ENCODE measurements at regions not wholly inside any gene's neighbourhood (a gene's known extent, or its start where the extent isn't known, plus 50 kb on each side); places are given as distances from the start of the nearest gene placed in this dataset.

DNA sequence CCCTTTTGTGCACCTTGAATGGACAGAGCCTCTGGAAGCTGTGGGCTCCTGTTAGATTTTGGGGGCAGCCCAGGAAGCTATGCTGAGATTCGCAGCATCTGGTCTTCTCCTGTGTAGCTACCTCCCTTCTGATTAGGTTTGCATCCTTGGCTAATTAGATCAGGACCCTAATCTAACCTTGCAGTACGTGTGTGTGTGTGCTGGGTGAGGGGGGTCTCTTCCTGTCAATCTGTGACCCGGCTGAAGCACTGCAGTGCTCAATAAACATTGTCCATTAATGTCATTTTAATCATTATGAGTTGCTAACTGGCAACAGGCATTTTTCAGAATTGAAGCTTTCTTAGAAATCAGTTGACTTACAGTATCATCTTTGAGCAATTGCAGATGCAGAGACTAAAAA is 229.1 kb upstream of the STXBP5 start:
- no peak for ATAC-seq
- Histone ChIP-seq H3K27ac (no peak overlapping the region), H3K9me3 (no peaks in the 10 kb centered on the region), H3K4me1 (no peaks in the 10 kb centered on the region), H3K27me3 (no peaks in the 10 kb centered on the region), H3K4me3 (no peak overlapping the region), H3K36me3 (no peaks in the 10 kb centered on the region)
- DNase-seq, result no peak
- TF ChIP-seq CTCF (IDR thresholded peaks at IDR 0.05), result no peak
- TF ChIP-seq POLR2A (IDR thresholded peaks at IDR 0.05), result no peak
- intact Hi-C loops (cut with DNase I), result no loop called here
- WGBS (ENCODE audit: insufficient coverage, low coverage, low lambda C conversion rate, missing lambda C conversion rate), result 68% methylated on average over 3 of the region's 3 CpGs

DNA sequence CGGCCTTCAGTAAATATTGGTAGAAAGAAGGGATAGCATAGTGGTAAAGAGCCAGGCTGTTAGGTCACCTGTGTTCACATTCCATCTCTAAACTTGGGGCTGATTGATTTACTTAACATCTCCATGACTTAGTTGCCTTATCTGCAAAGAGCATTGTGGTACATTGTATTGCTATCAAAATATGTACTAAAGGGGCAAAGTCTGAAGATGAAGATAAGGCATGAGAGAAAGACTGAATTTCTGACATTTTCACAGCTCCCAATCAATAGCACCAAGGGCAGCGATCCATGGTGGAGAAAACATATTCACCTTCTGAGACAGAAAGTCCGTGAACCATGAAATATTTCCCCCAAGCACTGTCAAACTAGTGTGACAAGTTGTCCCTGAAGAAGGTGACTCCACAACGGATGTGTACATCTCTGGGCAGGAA is 223.3 kb upstream of the STXBP5 start:
- WGBS (ENCODE audit: insufficient coverage, low coverage, low lambda C conversion rate, missing lambda C conversion rate), result 45% methylated on average over 4 of the region's 4 CpGs
- Histone ChIP-seq H3K27me3 (no peaks in the 10 kb centered on the region), H3K9me3 (no peaks in the 10 kb centered on the region), H3K27ac (no peak overlapping the region), H3K4me1 (no peaks in the 10 kb centered on the region), H3K36me3 (no peaks in the 10 kb centered on the region), H3K4me3 (no peak overlapping the region)
- intact Hi-C loops (cut with DNase I), result no loop called here
- TF ChIP-seq CTCF (IDR thresholded peaks at IDR 0.05) (no peak), POLR2A (IDR thresholded peaks at IDR 0.05) (no peak)
- DNase-seq (no peak), ATAC-seq (no peak)

GRCh38 chr6:146981981-146982380 is 222.2 kb upstream of the STXBP5 start:
- Histone ChIP-seq H3K27me3 (no peaks in the 10 kb centered on the region), H3K27ac (no peak overlapping the region), H3K4me1 (no peaks in the 10 kb centered on the region), H3K36me3 (no peaks in the 10 kb centered on the region), H3K4me3 (no peak overlapping the region), H3K9me3 (no peaks in the 10 kb centered on the region)
- no peak for TF ChIP-seq POLR2A (IDR thresholded peaks at IDR 0.05)
- no peak for DNase-seq
- ATAC-seq, result no peak
- 30% methylated on average over 3 of the region's 3 CpGs for WGBS (ENCODE audit: insufficient coverage, low coverage, low lambda C conversion rate, missing lambda C conversion rate)
- intact Hi-C loops (cut with DNase I), result no loop called here

- Histone ChIP-seq H3K27ac (no peak overlapping the region), H3K4me3 (no peak overlapping the region), H3K36me3 (no peaks in the 10 kb centered on the region), H3K4me1 (no peaks in the 10 kb centered on the region), H3K9me3 (no peaks in the 10 kb centered on the region), H3K27me3 (no peaks in the 10 kb centered on the region)
- intact Hi-C loops (cut with DNase I), result no loop called here
- TF ChIP-seq POLR2A (IDR thresholded peaks at IDR 0.05), result no peak
- no peak for TF ChIP-seq CTCF (IDR thresholded peaks at IDR 0.05)
- ATAC-seq, result no peak
- 62% methylated on average over 11 of the region's 11 CpGs for WGBS (ENCODE audit: insufficient coverage, low coverage, low lambda C conversion rate, missing lambda C conversion rate)
- no peak for DNase-seq
These were observed 219.8 kb upstream of the STXBP5 start for GRCh38 chr6:146984251-146984924.

DNA sequence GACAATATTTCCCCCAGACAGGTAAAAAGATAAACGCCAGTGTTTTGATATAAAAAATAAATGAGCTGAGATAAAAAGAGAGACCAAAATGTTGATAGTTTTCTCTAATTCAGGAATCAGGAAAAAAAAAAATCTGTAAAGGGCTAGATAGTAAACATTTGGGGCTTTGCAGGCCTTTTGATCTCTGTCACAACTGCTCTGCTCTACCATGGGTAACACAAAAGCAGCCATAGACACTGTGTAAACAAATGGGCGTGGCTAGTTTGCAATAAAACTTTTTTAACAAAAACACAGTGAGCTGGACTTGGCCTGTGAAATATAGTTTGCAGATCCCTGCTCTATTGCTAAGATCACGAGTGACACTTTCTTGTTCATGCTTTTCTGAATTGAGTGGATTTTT is 219.1 kb upstream of the STXBP5 start:
- no peak overlapping the region for H3K4me3 ChIP-seq
- intact Hi-C loops (cut with DNase I), result no loop called here
- H3K36me3 ChIP-seq, result no peaks in the 10 kb centered on the region
- WGBS (ENCODE audit: insufficient coverage, low coverage, low lambda C conversion rate, missing lambda C conversion rate), result 50% methylated on average over 3 of the region's 3 CpGs
- no peaks in the 10 kb centered on the region for H3K27me3 ChIP-seq
- H3K4me1 ChIP-seq, result no peaks in the 10 kb centered on the region
- ATAC-seq (peak in 1 of 4 donors; percentile 40), DNase-seq (no peak)
- TF ChIP-seq POLR2A (IDR thresholded peaks at IDR 0.05), result no peak
- TF ChIP-seq CTCF (IDR thresholded peaks at IDR 0.05), result no peak
- H3K27ac ChIP-seq, result no peak overlapping the region
- no peaks in the 10 kb centered on the region for H3K9me3 ChIP-seq
